SK-N-MC (cell line): ENCODE measurements at regions not wholly inside any gene's neighbourhood (a gene's known extent, or its start where the extent isn't known, plus 50 kb on each side); places are given as distances from the start of the nearest gene placed in this dataset.

Source experiments
- EZH2 ChIP-seq: fragments of 200-600 bp; sonication (generic); IDR thresholded peaks from one replicate; pipeline ENCODE4 v1.6.1; 2017; ENCODE audit warnings: antibody characterized with exemption
- FOXP2 ChIP-seq: optimal IDR thresholded peaks from 2 replicates; pipeline ENCODE3; 2011; ENCODE audit warnings: mild to moderate bottlenecking, moderate library complexity; ENCODE audit not compliant: insufficient read depth; ENCODE audit errors: extremely low read length, control extremely low read depth
- POLR2AphosphoS5 ChIP-seq: IDR thresholded peaks from 2 replicates; pipeline ENCODE4 v1.6.1; 2012; ENCODE audit warnings: mild to moderate bottlenecking, low read depth, low read length, borderline replicate concordance

DNA sequence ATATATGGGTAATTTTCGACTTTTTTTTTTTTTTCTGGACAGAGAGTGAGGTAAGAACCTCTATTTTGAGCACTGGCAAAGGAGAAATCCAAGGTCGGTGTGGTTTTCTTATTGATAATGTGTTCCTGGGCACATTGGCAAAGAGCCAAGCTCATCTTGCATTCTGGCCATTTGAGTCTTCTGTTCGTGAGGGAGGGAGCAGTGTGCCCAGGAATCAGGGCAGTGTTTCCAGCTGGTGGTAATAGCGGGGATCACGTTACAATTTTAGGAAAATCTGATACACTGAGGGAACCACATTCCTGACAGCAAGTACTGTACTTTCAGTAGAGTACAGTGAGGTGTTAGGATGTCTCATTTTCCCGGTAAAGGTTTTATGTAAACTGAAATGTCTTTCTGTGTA is 442.3 kb upstream of the MAP3K7 start:
- TF ChIP-seq EZH2 = no peak
- no peak for TF ChIP-seq POLR2AphosphoS5
- no peak for TF ChIP-seq FOXP2
